T-helper 2 cell treated with Interferon-gamma antibody and Interleukin-4, amounts not matched to agents 5 μg/mL and 100 μg/mL, for 36 hours (primary cell): ENCODE measurements at regions not wholly inside any gene's neighbourhood (a gene's known extent, or its start where the extent isn't known, plus 50 kb on each side); places are given as distances from the start of the nearest gene placed in this dataset.

Source experiments
- DNase-seq: peaks from one replicate; pipeline ENCODE4 v3.0.0; 2021; ENCODE audit warnings: low spot score
- H3K27ac Mint-ChIP-seq: one replicate; pipeline ENCODE4 v1.8.0; 2021; ENCODE audit warnings: mild to moderate bottlenecking, mixed read lengths
- H3K27me3 Mint-ChIP-seq: one replicate; pipeline ENCODE4 v1.8.0; 2021; ENCODE audit warnings: low read depth, mixed read lengths
- H3K36me3 Mint-ChIP-seq: one replicate; pipeline ENCODE4 v1.8.0; 2021; ENCODE audit warnings: low read depth, mixed read lengths
- H3K4me1 Mint-ChIP-seq: one replicate; pipeline ENCODE4 v1.8.0; 2021; ENCODE audit warnings: low read depth, mixed read lengths
- H3K4me3 Mint-ChIP-seq: one replicate; pipeline ENCODE4 v1.8.0; 2022; ENCODE audit warnings: mild to moderate bottlenecking, moderate library complexity, mixed read lengths
- H3K9me3 Mint-ChIP-seq: one replicate; pipeline ENCODE4 v1.8.0; 2021; ENCODE audit warnings: mixed read lengths

DNA sequence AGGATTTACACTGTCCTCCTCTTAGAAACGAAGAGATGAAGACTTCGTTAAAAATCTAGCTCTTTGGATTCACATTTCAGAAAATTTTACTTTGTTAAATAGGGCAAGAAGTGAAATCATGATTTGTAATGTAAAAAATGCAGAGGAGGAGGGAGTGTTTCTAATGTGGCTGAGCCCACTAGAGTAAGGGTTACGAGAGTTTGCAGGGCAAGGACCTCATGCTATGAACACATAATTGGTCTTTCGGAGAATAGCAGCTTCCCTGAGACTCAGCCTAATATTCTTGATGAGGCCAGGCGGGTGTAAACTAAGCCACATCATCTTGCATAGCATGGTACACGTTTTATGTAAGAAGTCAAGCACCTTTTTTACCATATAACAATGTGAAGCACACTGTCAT, 191.0 kb upstream of the ADAMTS16 start:
- H3K4me3 Mint-ChIP-seq, result no peak overlapping the region
- H3K27ac Mint-ChIP-seq, result no peak overlapping the region
- no peak for DNase-seq
- no peaks in the 10 kb centered on the region for H3K4me1 Mint-ChIP-seq
- H3K36me3 Mint-ChIP-seq, result no peaks in the 10 kb centered on the region
- H3K27me3 Mint-ChIP-seq, result no peaks in the 10 kb centered on the region
- H3K9me3 Mint-ChIP-seq, result no peaks in the 10 kb centered on the region

DNA sequence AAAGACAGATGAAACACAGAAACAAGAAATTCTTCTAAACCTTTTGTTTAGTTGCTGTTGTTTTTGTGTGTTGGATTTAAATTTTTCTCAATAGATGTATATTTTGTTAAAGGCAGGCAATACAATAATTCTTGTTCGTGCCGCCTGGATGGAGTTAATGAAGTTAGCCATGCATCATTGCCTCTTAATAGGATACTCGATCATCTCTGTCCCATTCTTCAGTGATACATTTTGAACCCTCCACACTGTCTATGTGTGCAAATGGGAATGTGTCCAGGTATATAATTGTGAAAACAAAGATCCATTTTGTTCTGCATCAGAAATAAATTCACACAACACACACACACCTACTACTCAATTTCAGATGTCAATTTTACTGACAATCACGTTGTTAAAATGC, 186.6 kb upstream of the ADAMTS16 start:
- Mint-ChIP-seq H3K27me3 (no peaks in the 10 kb centered on the region), H3K27ac (no peak overlapping the region), H3K4me1 (no peaks in the 10 kb centered on the region), H3K4me3 (no peak overlapping the region), H3K36me3 (no peaks in the 10 kb centered on the region), H3K9me3 (no peaks in the 10 kb centered on the region)
- DNase-seq, result no peak

DNA sequence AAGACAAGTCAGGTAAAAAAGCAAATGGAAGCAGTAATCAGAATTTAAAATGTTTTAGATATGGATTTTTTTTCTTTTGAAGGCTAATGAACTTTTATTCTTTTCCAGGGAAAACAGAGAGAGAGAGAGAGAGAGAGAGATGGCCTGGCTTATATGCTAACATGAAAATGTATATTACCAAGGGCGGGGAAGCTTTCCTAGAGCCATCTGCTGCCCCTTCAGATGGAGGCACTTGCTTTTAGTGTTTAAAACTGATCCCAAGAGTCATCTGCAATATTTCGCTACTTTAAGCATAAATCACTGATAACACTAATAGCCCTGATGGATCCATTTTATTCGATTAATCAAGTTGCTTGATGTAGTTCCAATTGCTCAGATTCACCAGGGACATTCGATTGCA, 186.1 kb upstream of the ADAMTS16 start:
- no peaks in the 10 kb centered on the region for H3K4me1 Mint-ChIP-seq
- DNase-seq, result no peak
- H3K27ac Mint-ChIP-seq, result no peak overlapping the region
- H3K4me3 Mint-ChIP-seq, result no peak overlapping the region
- H3K9me3 Mint-ChIP-seq, result no peaks in the 10 kb centered on the region
- H3K36me3 Mint-ChIP-seq, result no peaks in the 10 kb centered on the region
- no peaks in the 10 kb centered on the region for H3K27me3 Mint-ChIP-seq

DNA sequence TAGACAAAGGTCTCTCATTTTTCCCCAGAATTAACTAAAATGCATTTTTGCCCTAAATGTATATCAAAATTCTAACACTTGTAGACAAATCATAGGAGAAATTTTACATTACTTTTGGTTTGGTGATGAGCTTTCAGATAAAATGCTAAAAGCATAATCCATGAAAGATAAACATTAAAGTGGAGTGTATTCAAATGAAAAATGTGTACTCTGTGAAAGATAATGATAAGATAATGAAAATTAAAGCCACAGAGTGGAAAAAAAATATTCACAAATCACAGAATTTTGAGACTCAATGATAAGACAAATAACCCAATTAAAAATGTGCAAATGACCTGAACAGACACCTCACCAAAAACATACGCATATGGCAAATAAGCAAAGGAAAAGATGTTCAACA, 176.9 kb upstream of the ADAMTS16 start:
- Mint-ChIP-seq H3K4me1 (no peaks in the 10 kb centered on the region), H3K4me3 (no peak overlapping the region), H3K27me3 (no peaks in the 10 kb centered on the region), H3K9me3 (peaks cover 3% of the 10 kb centered on the region), H3K27ac (no peak overlapping the region), H3K36me3 (no peaks in the 10 kb centered on the region)
- no peak for DNase-seq

DNA sequence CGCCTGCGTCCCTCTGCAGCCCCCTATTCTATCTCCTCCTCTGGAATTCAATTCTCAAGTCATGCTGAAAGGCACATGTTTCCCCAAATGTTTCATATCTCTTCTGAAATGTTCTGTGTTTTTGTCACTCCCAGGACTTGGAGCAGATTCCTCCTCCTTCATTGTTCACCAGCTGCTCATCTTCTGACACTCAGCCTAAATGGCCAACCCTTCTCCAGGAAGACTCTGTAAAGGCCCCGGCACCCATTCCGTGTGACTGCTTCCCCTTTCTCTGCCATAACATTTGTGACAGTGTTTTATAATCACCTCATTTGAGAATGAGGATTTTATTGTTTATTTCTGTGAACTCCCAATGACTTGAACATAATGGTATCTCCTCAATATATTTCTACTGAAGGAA, 170.8 kb upstream of the ADAMTS16 start:
- Mint-ChIP-seq H3K36me3 (no peaks in the 10 kb centered on the region), H3K27ac (no peak overlapping the region), H3K4me3 (no peak overlapping the region), H3K27me3 (no peaks in the 10 kb centered on the region), H3K9me3 (peaks cover 3% of the 10 kb centered on the region), H3K4me1 (no peaks in the 10 kb centered on the region)
- no peak for DNase-seq

DNA sequence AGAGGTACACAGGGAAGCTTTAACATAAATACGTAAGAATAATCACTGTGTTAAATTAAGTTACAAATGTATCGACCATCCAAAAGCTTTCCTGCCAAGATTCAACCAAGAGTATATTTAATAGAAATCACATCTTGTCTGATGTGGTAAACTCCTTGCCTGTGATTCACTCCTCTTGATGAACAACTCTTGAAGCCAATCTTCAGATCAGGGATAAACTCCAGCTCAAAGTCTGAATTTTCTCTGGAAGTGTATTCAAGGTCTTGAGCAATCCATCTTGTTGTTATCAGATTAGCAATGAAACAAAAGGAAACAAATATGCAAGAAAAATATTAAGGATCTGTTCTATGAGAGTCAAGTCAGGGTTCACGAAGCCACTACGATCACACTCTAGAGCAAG, 170.0 kb upstream of the ADAMTS16 start:
- no peak overlapping the region for H3K4me3 Mint-ChIP-seq
- DNase-seq, result no peak
- no peaks in the 10 kb centered on the region for H3K4me1 Mint-ChIP-seq

DNA sequence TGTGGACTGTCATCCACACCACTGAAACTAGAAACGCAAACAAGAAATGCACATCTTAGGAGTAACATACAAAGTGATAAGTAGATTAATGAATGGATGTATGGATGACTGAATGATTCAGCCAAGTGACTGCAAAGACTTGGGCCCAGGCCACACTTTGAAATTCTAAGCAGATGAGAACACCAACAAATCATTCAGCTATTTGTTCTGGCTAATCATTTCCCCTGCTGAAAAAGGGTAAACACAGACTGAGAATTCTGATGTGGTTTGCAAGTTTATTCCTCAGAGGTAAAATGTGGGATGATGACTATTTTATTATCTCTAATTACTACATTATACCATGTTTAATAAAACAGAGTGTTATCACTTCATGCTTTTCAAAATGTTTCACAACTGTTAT, 163.2 kb upstream of the ADAMTS16 start:
- H3K27me3 Mint-ChIP-seq, result no peaks in the 10 kb centered on the region
- no peaks in the 10 kb centered on the region for H3K9me3 Mint-ChIP-seq
- H3K27ac Mint-ChIP-seq, result no peak overlapping the region
- H3K4me3 Mint-ChIP-seq, result no peak overlapping the region
- H3K36me3 Mint-ChIP-seq, result no peaks in the 10 kb centered on the region
- DNase-seq, result no peak
- H3K4me1 Mint-ChIP-seq, result no peaks in the 10 kb centered on the region

More for the DNA sequence above, 170.0 kb upstream of the ADAMTS16 start:
- Mint-ChIP-seq H3K9me3 (peaks cover 3% of the 10 kb centered on the region), H3K27ac (no peak overlapping the region), H3K27me3 (no peaks in the 10 kb centered on the region), H3K36me3 (no peaks in the 10 kb centered on the region)

DNA sequence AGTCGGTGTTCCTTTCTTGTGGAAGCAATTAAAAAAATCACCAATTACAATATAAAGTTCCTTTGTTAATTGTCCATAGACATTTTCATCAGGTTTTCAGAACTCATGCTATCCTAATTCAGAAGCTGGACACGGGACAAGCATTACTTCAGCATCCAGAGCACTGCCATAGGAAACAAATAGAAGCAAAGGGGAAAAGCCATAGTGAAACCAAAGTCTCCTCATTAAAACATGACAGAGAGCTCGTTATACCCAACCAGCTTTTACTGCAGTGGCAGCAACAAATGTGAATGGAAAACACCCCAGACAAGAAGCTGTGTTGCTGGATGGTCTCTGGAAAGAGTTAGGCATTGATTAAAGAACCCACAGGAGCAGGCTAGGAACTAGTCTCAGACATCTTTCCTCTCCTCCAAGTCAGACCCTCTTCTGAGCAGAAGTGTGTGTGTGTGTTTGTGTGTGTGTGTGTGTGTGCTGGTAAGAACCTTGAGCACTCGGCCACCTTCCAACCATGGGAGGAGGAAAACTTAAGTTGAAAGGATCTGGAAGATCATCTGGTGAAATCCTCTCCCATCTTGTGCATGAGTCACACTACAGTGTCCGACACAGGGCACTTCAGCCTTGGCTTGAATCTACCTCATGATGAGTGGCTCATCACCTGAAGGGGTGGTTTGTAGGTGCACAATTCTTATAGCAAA, 162.6 kb upstream of the ADAMTS16 start:
- Mint-ChIP-seq H3K9me3 (no peaks in the 10 kb centered on the region), H3K4me3 (no peak overlapping the region), H3K4me1 (no peaks in the 10 kb centered on the region), H3K27me3 (no peaks in the 10 kb centered on the region), H3K27ac (no peak overlapping the region), H3K36me3 (no peaks in the 10 kb centered on the region)
- DNase-seq, result no peak

DNA sequence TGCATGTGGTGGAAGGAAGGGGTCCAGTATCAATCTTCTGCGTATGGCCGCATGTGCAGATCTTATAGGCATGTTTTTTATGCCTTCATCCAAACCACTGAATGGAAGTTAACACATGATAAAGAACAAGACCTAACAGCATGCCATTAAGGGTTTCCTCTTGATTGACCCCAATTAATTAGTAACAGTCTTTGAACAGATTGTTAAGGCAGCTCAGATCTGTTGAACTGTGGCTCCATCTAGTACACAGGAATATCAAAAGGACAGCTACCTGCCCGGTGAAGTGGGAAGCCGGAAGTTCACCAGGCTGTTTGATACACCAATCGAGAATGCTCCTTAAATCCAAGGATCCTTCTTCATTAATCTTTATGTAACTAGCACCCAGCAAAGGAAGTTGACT, 159.9 kb upstream of the ADAMTS16 start:
- no peak overlapping the region for H3K27ac Mint-ChIP-seq
- no peak for DNase-seq
- no peaks in the 10 kb centered on the region for H3K9me3 Mint-ChIP-seq
- H3K4me1 Mint-ChIP-seq, result no peaks in the 10 kb centered on the region
- H3K36me3 Mint-ChIP-seq, result no peaks in the 10 kb centered on the region
- no peak overlapping the region for H3K4me3 Mint-ChIP-seq
- H3K27me3 Mint-ChIP-seq, result no peaks in the 10 kb centered on the region

DNA sequence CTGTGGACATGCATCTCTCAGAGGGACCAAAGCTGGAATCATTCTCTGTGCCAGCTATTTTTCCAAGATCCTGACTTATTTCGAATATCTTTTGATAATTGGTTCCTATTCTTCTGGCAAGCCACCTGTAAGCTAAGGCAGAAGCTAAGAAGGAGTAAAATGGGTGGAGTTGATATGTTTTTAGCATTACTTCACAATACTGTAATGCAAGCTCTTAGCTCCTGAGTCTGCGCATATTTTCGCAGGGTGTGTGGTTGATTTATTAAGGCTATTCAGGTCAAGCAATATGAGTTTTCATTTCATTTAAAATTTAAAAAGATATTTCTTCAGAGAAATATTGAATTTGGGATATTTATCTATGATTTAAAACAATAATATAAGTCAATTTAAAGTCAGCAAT, 158.5 kb upstream of the ADAMTS16 start:
- H3K4me3 Mint-ChIP-seq, result no peak overlapping the region
- no peaks in the 10 kb centered on the region for H3K9me3 Mint-ChIP-seq
- H3K36me3 Mint-ChIP-seq, result no peaks in the 10 kb centered on the region
- H3K4me1 Mint-ChIP-seq, result no peaks in the 10 kb centered on the region
- no peaks in the 10 kb centered on the region for H3K27me3 Mint-ChIP-seq
- no peak overlapping the region for H3K27ac Mint-ChIP-seq
- no peak for DNase-seq

DNA sequence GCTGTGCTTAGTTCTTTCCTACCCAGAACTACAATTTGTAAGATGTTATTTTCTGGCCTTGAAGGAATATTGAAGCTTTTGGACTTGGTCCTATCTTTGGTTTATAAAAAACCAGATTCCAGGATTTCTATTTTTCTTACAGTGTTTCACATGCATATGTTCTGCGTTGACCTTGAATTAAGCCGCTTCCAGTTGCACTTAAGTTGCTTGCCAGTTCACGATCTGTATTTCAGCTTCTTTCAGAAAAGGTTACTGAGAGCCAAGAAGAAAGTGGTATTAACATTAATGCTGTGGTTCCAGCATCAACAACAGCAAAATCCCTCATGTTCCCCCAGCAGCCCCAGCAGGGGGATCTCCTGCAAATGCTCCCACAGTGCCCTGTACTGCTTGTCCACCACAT, 156.4 kb upstream of the ADAMTS16 start:
- no peaks in the 10 kb centered on the region for H3K36me3 Mint-ChIP-seq
- H3K27me3 Mint-ChIP-seq, result no peaks in the 10 kb centered on the region

DNA sequence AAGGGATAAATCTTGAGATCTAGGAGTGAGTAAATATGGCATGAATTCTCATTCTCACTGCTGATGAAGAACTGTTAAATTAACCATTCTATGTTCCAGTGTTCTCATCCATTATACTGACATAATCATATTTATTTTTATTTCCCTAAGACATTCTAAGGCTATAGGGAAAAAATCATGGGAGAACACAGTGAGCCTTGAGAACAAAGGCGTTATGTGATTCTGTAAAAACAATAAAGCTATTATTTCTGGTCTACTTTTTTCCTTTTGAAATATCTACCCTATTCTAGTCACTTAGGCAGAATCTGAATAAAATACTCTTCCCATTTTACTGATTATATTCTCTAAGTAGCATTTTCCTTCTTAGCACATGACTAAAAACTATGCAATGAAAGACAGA, 155.7 kb upstream of the ADAMTS16 start:
- no peaks in the 10 kb centered on the region for H3K4me1 Mint-ChIP-seq

More for the DNA sequence above, 156.4 kb upstream of the ADAMTS16 start:
- no peaks in the 10 kb centered on the region for H3K4me1 Mint-ChIP-seq
- no peak overlapping the region for H3K27ac Mint-ChIP-seq
- no peaks in the 10 kb centered on the region for H3K9me3 Mint-ChIP-seq
- no peak for DNase-seq
- H3K4me3 Mint-ChIP-seq, result no peak overlapping the region

DNA sequence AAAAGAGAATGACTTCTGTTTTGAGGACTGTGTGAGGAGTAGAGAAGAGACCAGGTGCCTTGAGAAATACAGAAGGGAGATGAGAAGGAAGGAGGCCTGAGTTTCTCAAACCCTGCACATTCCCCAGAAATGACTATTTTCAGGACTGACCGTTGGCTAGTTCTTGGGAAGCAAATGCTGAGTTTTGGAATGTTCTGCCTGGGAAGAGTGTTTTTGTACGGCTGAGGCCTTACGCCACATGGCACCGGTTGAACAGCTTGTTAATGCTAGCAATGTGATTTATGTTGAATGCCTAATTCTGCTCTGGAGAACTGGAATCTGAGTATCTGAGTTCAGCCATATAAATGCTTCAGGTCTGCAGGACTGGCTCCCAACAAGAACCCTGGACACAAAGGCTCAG, 152.7 kb upstream of the ADAMTS16 start:
- Mint-ChIP-seq H3K4me3 (no peak overlapping the region), H3K27me3 (no peaks in the 10 kb centered on the region), H3K36me3 (no peaks in the 10 kb centered on the region), H3K27ac (no peak overlapping the region), H3K4me1 (no peaks in the 10 kb centered on the region), H3K9me3 (no peaks in the 10 kb centered on the region)
- no peak for DNase-seq

More for the DNA sequence above, 155.7 kb upstream of the ADAMTS16 start:
- H3K27ac Mint-ChIP-seq, result no peak overlapping the region
- no peaks in the 10 kb centered on the region for H3K9me3 Mint-ChIP-seq
- H3K4me3 Mint-ChIP-seq, result no peak overlapping the region
- H3K27me3 Mint-ChIP-seq, result no peaks in the 10 kb centered on the region
- no peaks in the 10 kb centered on the region for H3K36me3 Mint-ChIP-seq
- no peak for DNase-seq

DNA sequence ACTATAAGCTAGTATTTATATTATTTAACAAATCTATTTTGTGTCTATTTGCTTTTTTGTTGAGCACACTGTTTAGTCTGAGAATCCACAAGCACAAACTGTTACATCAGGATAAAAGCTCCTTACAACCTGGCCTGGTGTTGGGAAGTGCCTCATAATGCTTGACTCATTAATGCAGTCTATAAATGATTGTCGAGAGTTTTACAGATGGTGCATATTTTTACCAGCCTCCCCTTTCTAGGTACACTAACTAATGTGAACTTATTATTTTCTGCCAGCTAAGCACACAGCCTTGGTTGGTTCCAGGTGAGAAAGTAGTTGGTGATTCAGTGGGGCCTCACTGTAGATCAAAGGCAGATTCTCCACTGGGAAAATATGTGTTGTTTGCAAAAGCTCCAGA, 151.0 kb upstream of the ADAMTS16 start:
- Mint-ChIP-seq H3K9me3 (no peaks in the 10 kb centered on the region), H3K27me3 (no peaks in the 10 kb centered on the region), H3K27ac (no peak overlapping the region), H3K36me3 (no peaks in the 10 kb centered on the region), H3K4me3 (no peak overlapping the region), H3K4me1 (no peaks in the 10 kb centered on the region)
- no peak for DNase-seq

DNA sequence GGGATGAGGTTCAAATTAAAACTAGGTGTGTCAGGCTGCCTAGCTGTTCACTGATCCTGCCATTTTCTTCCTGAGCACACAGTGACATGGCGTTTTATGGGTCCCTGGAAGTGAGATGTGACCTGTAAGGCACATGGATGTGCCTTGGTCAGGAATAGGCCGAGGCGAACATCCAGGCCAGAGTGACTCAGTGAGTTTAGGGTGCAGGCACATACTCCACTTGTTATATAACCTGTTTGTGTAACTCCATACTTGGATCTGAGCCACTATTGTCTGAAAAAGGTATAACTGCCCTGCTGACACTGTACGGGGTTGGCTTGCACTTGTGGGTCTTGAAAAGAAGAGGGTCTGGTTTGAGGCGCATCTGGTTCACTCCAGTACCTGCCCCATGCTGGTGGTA, 150.1 kb upstream of the ADAMTS16 start:
- Mint-ChIP-seq H3K27ac (no peak overlapping the region), H3K4me3 (no peak overlapping the region), H3K36me3 (no peaks in the 10 kb centered on the region), H3K9me3 (no peaks in the 10 kb centered on the region), H3K27me3 (no peaks in the 10 kb centered on the region), H3K4me1 (no peaks in the 10 kb centered on the region)
- no peak for DNase-seq
